Nephron (organoid): ENCODE measurements at regions not wholly inside any gene's neighbourhood (a gene's known extent, or its start where the extent isn't known, plus 50 kb on each side); places are given as distances from the start of the nearest gene placed in this dataset.

ENCODE experiments used
- H3K27ac Mint-ChIP-seq, 3 experiments: 2 replicates each; pipeline ENCODE4 v1.8.0; 2020; ENCODE audit warnings: mixed read lengths in 3 of 3, mild to moderate bottlenecking in 2 of 3, moderate library complexity in 1 of 3
- H3K27me3 Mint-ChIP-seq: 2 replicates; pipeline ENCODE4 v1.8.0; 2021; ENCODE audit warnings: low read depth, mild to moderate bottlenecking, moderate library complexity, mixed read lengths
- H3K36me3 Mint-ChIP-seq: 2 replicates; pipeline ENCODE4 v1.8.0; 2020; ENCODE audit warnings: low read depth, mixed read lengths
- H3K4me1 Mint-ChIP-seq: 2 replicates; pipeline ENCODE4 v1.8.0; 2020; ENCODE audit warnings: mixed read lengths
- H3K4me3 Mint-ChIP-seq, 3 experiments: 2 replicates each; pipeline ENCODE4 v1.8.0; 2020; ENCODE audit warnings: mild to moderate bottlenecking in 3 of 3, mixed read lengths in 3 of 3, moderate library complexity in 2 of 3
- H3K9me3 Mint-ChIP-seq: 2 replicates; pipeline ENCODE4 v1.8.0; 2020; ENCODE audit warnings: mixed read lengths
- CTCF ChIP-seq, 3 experiments: fragments of 200-600 bp; sonication (generic); IDR thresholded peaks; one replicate each; pipeline ENCODE4 v1.5.0; 2021; ENCODE audit warnings: antibody characterized with exemption in 3 of 3; ENCODE audit not compliant: unreplicated experiment in 3 of 3

- H3K4me1 Mint-ChIP-seq: peaks cover 9% of the 10 kb centered on the region
- TF ChIP-seq CTCF (IDR thresholded peaks at IDR 0.05; ENCODE audit: unreplicated experiment in 3 of 3): no peak
- no peaks in the 10 kb centered on the region for H3K36me3 Mint-ChIP-seq
- no peaks in the 10 kb centered on the region for H3K9me3 Mint-ChIP-seq
- H3K27me3 Mint-ChIP-seq: no peaks in the 10 kb centered on the region
- peak overlapping the region; percentile 29 to 81 (median 72) for H3K27ac Mint-ChIP-seq
- H3K4me3 Mint-ChIP-seq: no peak overlapping the region
Measured at GRCh38 chr7:79790656-79791262, 337.3 kb upstream of the MAGI2 start.

DNA sequence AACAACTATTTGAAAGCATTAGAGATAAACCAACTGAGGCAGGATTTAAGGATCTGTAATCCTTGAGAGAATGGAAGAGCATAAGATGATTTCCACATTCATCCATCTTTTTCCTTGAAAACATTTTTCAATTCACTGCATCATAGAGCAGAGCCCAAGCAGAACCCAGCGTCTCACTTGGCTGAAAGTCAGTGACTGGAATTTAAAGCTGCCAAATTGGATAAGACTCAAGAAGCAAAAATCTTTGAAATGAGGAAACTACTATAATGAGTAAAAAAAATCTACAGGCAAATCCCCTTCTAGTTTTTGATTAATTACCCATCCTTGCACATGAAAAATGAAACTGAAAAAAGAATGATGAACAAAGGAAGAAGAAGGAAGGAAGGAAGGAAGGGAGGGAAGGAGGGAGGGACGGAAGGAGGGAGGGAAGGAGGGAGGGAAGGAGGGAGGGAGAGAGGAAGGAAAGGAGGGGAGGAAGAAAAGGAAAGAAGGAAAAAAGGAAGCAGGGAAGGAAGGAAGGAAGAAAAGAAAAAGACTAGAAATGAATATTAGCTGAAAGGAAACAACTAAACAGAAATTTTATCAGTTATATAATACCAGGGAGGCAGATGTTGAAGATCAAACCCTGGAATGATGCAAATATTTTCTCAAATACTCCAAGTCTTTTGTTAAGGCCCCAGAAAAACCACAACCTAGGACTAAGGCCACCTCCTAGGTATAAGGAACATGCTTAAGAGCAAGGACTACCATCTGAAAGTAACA, 336.3 kb upstream of the MAGI2 start:
- Mint-ChIP-seq H3K9me3 (no peaks in the 10 kb centered on the region), H3K27me3 (no peaks in the 10 kb centered on the region), H3K27ac (peak overlapping the region; percentile 57 to 81 (median 72)), H3K4me1 (peaks cover 9% of the 10 kb centered on the region), H3K4me3 (no peak overlapping the region), H3K36me3 (no peaks in the 10 kb centered on the region)
- TF ChIP-seq CTCF (IDR thresholded peaks at IDR 0.05; ENCODE audit: unreplicated experiment in 3 of 3): no peak

GRCh38 chr7:79787623-79788022, 334.2 kb upstream of the MAGI2 start:
- Mint-ChIP-seq H3K36me3 (peaks cover 6% of the 10 kb centered on the region), H3K9me3 (peaks cover 4% of the 10 kb centered on the region), H3K4me1 (peaks cover 9% of the 10 kb centered on the region), H3K4me3 (no peak overlapping the region), H3K27me3 (no peaks in the 10 kb centered on the region), H3K27ac (no peak overlapping the region)
- no peak for TF ChIP-seq CTCF (IDR thresholded peaks at IDR 0.05; ENCODE audit: unreplicated experiment in 3 of 3)

- no peaks in the 10 kb centered on the region for H3K27me3 Mint-ChIP-seq
- H3K27ac Mint-ChIP-seq: no peak overlapping the region
- H3K36me3 Mint-ChIP-seq: peaks cover 6% of the 10 kb centered on the region
- no peak for TF ChIP-seq CTCF (IDR thresholded peaks at IDR 0.05; ENCODE audit: unreplicated experiment in 3 of 3)
- H3K9me3 Mint-ChIP-seq: peaks cover 4% of the 10 kb centered on the region
- H3K4me1 Mint-ChIP-seq: peaks cover 10% of the 10 kb centered on the region
- H3K4me3 Mint-ChIP-seq: no peak overlapping the region
Measured at GRCh38 chr7:79787096-79787495, 333.6 kb upstream of the MAGI2 start.

DNA sequence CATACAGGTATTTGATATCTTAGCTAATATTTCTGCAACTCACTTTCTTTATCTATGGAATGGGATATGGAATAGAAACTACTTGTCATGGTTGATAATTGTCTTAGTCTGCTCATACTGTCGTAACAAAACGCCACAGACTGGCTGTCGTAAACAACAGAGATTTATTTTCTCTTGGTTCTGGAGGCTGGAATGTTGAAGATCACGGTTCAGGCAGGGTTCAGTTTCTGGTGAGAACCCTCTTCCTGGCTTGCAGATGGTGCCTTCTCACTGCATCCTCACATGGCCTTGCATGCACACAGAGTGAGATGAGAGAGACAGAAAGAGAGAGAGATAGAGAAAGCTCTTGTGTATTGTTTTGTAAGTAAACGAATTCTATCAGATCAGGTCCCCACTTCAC, 332.7 kb upstream of the MAGI2 start:
- Mint-ChIP-seq H3K36me3 (peaks cover 6% of the 10 kb centered on the region), H3K27ac (no peak overlapping the region), H3K4me3 (no peak overlapping the region), H3K27me3 (no peaks in the 10 kb centered on the region), H3K9me3 (peaks cover 4% of the 10 kb centered on the region), H3K4me1 (peaks cover 14% of the 10 kb centered on the region)
- TF ChIP-seq CTCF (IDR thresholded peaks at IDR 0.05; ENCODE audit: unreplicated experiment in 3 of 3): no peak

DNA sequence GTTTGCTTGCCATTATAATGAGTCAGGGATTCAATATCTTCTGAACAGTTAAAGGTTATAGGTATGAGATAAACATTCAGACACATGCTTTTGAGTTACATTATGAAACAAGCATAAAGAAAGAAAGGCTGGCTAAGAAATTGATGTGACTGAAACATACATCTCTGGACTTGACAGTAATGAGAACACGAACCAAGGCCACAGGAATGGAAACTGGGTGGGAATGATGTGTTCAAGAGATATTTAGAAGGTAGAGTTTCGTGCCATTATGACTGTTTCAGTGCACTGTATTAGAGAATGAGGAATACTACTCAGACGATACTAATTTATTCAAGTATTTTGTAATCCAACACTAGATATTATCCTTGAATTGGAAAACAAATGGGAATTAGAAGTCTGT, 332.1 kb upstream of the MAGI2 start:
- no peak for TF ChIP-seq CTCF (IDR thresholded peaks at IDR 0.05; ENCODE audit: unreplicated experiment in 3 of 3)
- H3K9me3 Mint-ChIP-seq: peaks cover 4% of the 10 kb centered on the region
- H3K36me3 Mint-ChIP-seq: peaks cover 6% of the 10 kb centered on the region
- peak overlapping the region in 2 of 3 experiments; percentile 19 to 20 for H3K27ac Mint-ChIP-seq
- peaks cover 14% of the 10 kb centered on the region for H3K4me1 Mint-ChIP-seq
- no peak overlapping the region for H3K4me3 Mint-ChIP-seq
- H3K27me3 Mint-ChIP-seq: no peaks in the 10 kb centered on the region
